ENCODE measurements at regions not wholly inside any gene's neighbourhood (a gene's known extent, or its start where the extent isn't known, plus 50 kb on each side); places are given as distances from the start of the nearest gene placed in this dataset.
"Not testable (repeated sequence)": the region's sequence is repeated elsewhere in the genome, so short reads cannot be mapped to it uniquely, and the experiment has no call there.

DNA sequence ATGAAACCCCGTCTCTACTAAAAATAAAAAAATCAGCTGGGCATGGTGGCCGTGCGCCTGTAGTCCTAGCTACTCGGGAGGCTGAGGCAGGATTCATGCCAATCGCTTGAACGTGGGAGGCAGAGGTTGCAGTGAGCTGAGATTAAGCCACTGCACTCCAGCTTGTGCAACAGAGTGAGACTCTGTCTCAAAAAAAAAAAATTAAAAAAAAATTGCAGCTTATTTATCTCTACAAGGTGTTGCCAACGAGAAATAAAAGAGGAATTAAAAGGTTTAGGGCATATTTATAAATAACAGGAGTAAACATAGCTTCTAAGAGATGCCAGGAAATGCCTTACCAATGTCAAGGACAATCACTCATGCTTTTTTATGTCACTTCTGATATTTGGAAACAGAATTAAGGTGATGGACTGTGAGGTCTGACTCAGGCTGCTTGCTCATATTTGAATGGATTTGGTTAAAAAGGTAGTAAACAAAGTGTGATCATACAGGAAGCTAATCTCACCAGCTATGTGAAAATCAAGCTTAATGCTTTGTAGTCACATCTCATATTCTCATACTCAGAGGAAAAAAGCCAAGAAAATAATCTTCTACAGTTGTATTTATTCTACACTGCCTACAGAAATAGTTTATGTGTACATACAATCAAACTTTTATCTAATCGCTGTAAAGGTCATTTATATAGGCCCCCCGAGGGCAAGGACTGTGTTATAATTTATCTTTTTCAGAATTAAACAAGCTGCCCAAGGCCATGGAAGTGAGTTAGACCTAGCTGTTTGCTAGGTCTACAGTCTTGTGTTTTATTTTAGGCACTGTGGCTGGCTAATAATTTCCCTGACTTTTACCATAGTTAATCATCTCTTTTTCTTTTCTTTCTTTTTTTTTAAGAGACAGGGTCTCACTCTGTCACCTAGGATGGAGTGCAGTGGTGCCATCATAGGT is 61.1 kb upstream of the RBMX start:
- ChIA-PET CTCF (interaction anchor here (0.8 to 3.1 kb wide), 6 partner anchors 13 to 253 kb away, joined by 3 to 6 read pairs (median 4); no protein-coding TSS in a partner anchor), POLR2A (no interaction called here)
- Histone ChIP-seq H2AFZ (ENCODE audit: low read depth) (no peak overlapping the region), H4K20me1 (ENCODE audit: insufficient read depth) (no peaks in the 10 kb centered on the region), H3F3A (replicated peaks; ENCODE audit: insufficient read depth) (no peaks in the 10 kb centered on the region), H3K9ac (no peak overlapping the region), H3K27me3 (ENCODE audit: insufficient read depth) (no peaks in the 10 kb centered on the region; the same call in 1 of the 2 replicates), H3K9me3 (no peaks in the 10 kb centered on the region), H3K9me2 (no peaks in the 10 kb centered on the region), H3K4me2 (no peak overlapping the region), H3K4me3 (ENCODE audit: low read depth in 2 of 2, low read length in 1 of 2) (no peak overlapping the region), H3K27ac (ENCODE audit: low read depth in 2 of 2, low read length in 1 of 2) (no peak overlapping the region), H3K36me3 (replicated peaks in 1 of 2; ENCODE audit: control insufficient read depth in 1 of 2, insufficient read depth in 2 of 2, low read length in 1 of 2) (no peaks in the 10 kb centered on the region), H3K4me1 (ENCODE audit: control insufficient read depth in 1 of 2, insufficient read depth in 2 of 2, low read depth in 1 of 2, low read length in 1 of 2) (no peaks in the 10 kb centered on the region), H3K79me2 (ENCODE audit: insufficient read depth) (no peaks in the 10 kb centered on the region)
- WGBS (ENCODE audit: low lambda C conversion rate), result 57% methylated on average over 9 of the region's 9 CpGs
- DNase-seq, result no peak
- TF ChIP-seq ELF1 (IDR thresholded peaks at IDR 0.05) (no peak), FOXM1 (IDR thresholded peaks at IDR 0.05; ENCODE audit: low read depth) (no peak), SIN3A (IDR thresholded peaks at IDR 0.05; ENCODE audit: borderline replicate concordance, low read depth, low read length) (no peak), YY1 (IDR thresholded peaks at IDR 0.05; ENCODE audit: low read depth) (no peak)

DNA sequence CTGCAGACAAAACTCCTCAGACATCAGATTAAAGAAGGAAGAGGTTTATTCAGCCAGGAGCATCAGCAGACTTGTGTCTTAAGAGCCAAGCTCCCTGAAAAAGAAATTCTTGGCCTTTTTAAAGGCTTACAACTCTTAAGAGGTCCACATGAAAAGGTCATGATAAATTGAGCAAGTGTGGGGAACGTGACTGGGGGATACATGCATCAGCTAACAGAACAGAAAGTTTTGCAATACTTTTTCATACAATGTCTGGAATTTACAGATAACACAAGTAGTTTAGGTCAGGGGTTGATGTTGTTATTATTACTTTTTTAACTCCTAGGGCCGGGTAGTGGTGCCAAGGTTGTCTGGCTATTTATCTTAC is 55.6 kb upstream of the RBMX start:
- POLR2A ChIA-PET, result no interaction called here
- Histone ChIP-seq H3K9me3 (no peaks in the 10 kb centered on the region), H3K36me3 (replicated peaks in 1 of 2; ENCODE audit: control insufficient read depth in 1 of 2, insufficient read depth in 2 of 2, low read length in 1 of 2) (no peaks in the 10 kb centered on the region)

DNA sequence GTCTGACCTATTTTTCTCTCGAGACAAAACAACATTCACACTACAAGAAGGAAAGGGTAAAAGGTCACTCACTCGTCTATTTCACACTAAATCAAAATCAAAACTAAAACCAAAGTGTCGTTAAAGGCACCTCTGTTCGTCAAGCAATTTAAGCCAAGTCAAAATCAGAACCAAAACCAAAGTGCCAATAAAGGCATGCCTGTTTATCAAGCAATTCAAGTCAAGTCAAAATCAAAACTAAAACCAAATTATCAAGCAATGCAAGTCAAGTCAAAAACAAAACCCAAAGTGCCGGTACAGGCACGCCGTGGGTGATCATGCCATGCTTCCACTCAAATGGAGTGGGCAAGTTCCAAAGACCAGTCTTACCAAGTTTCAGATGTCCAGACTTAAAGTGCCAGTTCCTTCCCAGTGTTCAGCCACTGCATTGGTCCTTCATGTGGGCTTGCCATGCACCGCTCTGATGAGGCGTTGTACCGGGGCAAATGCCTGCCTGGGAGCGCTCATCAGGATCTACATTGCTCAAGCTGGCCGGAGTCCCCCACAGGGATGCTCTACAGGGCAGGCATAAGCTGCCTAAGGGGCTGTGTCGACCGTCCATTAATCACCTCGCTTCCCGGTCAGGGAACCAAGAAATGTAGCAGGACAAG is 55.1 kb upstream of the RBMX start:
- H3K79me2 ChIP-seq (ENCODE audit: insufficient read depth); CTCF ChIA-PET; H3K4me2 ChIP-seq; H3K27ac ChIP-seq (ENCODE audit: low read depth in 2 of 2, low read length in 1 of 2); H2AFZ ChIP-seq (ENCODE audit: low read depth); H3K36me3 ChIP-seq (replicated peaks in 1 of 2; ENCODE audit: control insufficient read depth in 1 of 2, insufficient read depth in 2 of 2, low read length in 1 of 2); H3F3A ChIP-seq (replicated peaks; ENCODE audit: insufficient read depth); H3K9me2 ChIP-seq; H3K4me1 ChIP-seq (ENCODE audit: control insufficient read depth in 1 of 2, insufficient read depth in 2 of 2, low read depth in 1 of 2, low read length in 1 of 2); POLR2A ChIA-PET; DNase-seq; H3K4me3 ChIP-seq (ENCODE audit: low read depth in 2 of 2, low read length in 1 of 2); H4K20me1 ChIP-seq (ENCODE audit: insufficient read depth); H3K9me3 ChIP-seq; H3K9ac ChIP-seq; H3K27me3 ChIP-seq (ENCODE audit: insufficient read depth): not testable (repeated sequence)
- WGBS (ENCODE audit: low lambda C conversion rate), result 49% methylated on average over 12 of the region's 16 CpGs

More for the DNA sequence above, 55.6 kb upstream of the RBMX start:
- CTCF ChIA-PET, result interaction anchor here (1.4 kb wide), 1 partner anchor 11 kb away, joined by 4 read pairs; no protein-coding TSS in a partner anchor
- Histone ChIP-seq H3K4me2 (no peak overlapping the region), H2AFZ (ENCODE audit: low read depth) (no peak overlapping the region), H3F3A (replicated peaks; ENCODE audit: insufficient read depth) (no peaks in the 10 kb centered on the region), H3K4me1 (ENCODE audit: control insufficient read depth in 1 of 2, insufficient read depth in 2 of 2, low read depth in 1 of 2, low read length in 1 of 2) (no peaks in the 10 kb centered on the region), H3K27me3 (ENCODE audit: insufficient read depth) (no peaks in the 10 kb centered on the region; the same call in 1 of the 2 replicates), H3K27ac (ENCODE audit: low read depth in 2 of 2, low read length in 1 of 2) (no peak overlapping the region), H3K79me2 (ENCODE audit: insufficient read depth) (no peaks in the 10 kb centered on the region), H3K4me3 (ENCODE audit: low read depth in 2 of 2, low read length in 1 of 2) (no peak overlapping the region), H3K9ac (no peak overlapping the region), H3K9me2 (no peaks in the 10 kb centered on the region), H4K20me1 (ENCODE audit: insufficient read depth) (no peaks in the 10 kb centered on the region)
- no peak for DNase-seq
- 29% methylated on average over 2 of the region's 2 CpGs for WGBS (ENCODE audit: low lambda C conversion rate)
- no peak for TF ChIP-seq GABPA (IDR thresholded peaks at IDR 0.05; ENCODE audit: low read depth)
- no peak for TF ChIP-seq FOXM1 (IDR thresholded peaks at IDR 0.05; ENCODE audit: low read depth)
- TF ChIP-seq, protein P1, sequence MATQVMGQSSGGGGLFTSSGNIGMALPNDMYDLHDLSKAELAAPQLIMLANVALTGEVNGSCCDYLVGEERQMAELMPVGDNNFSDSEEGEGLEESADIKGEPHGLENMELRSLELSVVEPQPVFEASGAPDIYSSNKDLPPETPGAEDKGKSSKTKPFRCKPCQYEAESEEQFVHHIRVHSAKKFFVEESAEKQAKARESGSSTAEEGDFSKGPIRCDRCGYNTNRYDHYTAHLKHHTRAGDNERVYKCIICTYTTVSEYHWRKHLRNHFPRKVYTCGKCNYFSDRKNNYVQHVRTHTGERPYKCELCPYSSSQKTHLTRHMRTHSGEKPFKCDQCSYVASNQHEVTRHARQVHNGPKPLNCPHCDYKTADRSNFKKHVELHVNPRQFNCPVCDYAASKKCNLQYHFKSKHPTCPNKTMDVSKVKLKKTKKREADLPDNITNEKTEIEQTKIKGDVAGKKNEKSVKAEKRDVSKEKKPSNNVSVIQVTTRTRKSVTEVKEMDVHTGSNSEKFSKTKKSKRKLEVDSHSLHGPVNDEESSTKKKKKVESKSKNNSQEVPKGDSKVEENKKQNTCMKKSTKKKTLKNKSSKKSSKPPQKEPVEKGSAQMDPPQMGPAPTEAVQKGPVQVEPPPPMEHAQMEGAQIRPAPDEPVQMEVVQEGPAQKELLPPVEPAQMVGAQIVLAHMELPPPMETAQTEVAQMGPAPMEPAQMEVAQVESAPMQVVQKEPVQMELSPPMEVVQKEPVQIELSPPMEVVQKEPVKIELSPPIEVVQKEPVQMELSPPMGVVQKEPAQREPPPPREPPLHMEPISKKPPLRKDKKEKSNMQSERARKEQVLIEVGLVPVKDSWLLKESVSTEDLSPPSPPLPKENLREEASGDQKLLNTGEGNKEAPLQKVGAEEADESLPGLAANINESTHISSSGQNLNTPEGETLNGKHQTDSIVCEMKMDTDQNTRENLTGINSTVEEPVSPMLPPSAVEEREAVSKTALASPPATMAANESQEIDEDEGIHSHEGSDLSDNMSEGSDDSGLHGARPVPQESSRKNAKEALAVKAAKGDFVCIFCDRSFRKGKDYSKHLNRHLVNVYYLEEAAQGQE (IDR thresholded peaks at IDR 0.05; ENCODE audit: low read depth, low read length), result no peak
- TF ChIP-seq, protein P2, sequence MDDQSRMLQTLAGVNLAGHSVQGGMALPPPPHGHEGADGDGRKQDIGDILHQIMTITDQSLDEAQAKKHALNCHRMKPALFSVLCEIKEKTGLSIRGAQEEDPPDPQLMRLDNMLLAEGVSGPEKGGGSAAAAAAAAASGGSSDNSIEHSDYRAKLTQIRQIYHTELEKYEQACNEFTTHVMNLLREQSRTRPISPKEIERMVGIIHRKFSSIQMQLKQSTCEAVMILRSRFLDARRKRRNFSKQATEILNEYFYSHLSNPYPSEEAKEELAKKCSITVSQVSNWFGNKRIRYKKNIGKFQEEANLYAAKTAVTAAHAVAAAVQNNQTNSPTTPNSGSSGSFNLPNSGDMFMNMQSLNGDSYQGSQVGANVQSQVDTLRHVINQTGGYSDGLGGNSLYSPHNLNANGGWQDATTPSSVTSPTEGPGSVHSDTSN (IDR thresholded peaks at IDR 0.05), result no peak
- TF ChIP-seq RCOR1 (IDR thresholded peaks at IDR 0.05; ENCODE audit: low read length), result no peak
- TF ChIP-seq, protein P3, sequence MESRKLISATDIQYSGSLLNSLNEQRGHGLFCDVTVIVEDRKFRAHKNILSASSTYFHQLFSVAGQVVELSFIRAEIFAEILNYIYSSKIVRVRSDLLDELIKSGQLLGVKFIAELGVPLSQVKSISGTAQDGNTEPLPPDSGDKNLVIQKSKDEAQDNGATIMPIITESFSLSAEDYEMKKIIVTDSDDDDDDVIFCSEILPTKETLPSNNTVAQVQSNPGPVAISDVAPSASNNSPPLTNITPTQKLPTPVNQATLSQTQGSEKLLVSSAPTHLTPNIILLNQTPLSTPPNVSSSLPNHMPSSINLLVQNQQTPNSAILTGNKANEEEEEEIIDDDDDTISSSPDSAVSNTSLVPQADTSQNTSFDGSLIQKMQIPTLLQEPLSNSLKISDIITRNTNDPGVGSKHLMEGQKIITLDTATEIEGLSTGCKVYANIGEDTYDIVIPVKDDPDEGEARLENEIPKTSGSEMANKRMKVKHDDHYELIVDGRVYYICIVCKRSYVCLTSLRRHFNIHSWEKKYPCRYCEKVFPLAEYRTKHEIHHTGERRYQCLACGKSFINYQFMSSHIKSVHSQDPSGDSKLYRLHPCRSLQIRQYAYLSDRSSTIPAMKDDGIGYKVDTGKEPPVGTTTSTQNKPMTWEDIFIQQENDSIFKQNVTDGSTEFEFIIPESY (IDR thresholded peaks at IDR 0.05; ENCODE audit: borderline replicate concordance, low read depth), result no peak
